ENCODE measurements at regions not wholly inside any gene's neighbourhood (a gene's known extent, or its start where the extent isn't known, plus 50 kb on each side); places are given as distances from the start of the nearest gene placed in this dataset.
"Not testable (repeated sequence)": the region's sequence is repeated elsewhere in the genome, so short reads cannot be mapped to it uniquely, and the experiment has no call there.

GRCh38 chr9:26643826-26644225, 248.8 kb downstream of the CAAP1 start:
- Histone ChIP-seq H3K4me3 (no peak overlapping the region), H3K27me3 (no peaks in the 10 kb centered on the region), H3K9me3 (no peaks in the 10 kb centered on the region), H3K36me3 (no peaks in the 10 kb centered on the region)
- no peak for DNase-seq

DNA sequence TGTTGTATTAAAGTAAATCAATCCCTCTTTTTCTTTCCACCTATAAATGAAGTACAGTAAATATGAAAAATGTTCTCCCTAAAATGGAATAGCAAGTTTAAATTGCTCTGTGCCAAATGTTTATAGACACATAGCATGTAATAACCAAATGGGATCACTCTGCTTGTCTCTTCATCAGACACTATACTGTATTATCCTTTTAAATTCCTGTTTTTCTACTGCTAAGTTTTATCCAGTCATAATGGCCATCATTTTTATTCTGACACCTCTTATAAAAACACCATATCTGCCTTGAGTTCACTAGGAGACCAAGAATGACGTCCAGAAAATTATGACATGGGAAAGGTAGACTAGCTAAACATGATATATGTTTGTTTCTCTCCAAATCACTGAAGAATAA, 252.8 kb downstream of the CAAP1 start:
- DNase-seq: no peak
- Histone ChIP-seq H3K27me3 (no peaks in the 10 kb centered on the region), H3K9me3 (no peaks in the 10 kb centered on the region), H3K4me3 (no peak overlapping the region), H3K36me3 (no peaks in the 10 kb centered on the region)

- DNase-seq: no peak
- Histone ChIP-seq H3K9me3 (no peaks in the 10 kb centered on the region), H3K36me3 (no peaks in the 10 kb centered on the region), H3K4me3 (no peak overlapping the region), H3K27me3 (no peaks in the 10 kb centered on the region)
Measured at GRCh38 chr9:26637101-26637500, 255.5 kb downstream of the CAAP1 start.

DNA sequence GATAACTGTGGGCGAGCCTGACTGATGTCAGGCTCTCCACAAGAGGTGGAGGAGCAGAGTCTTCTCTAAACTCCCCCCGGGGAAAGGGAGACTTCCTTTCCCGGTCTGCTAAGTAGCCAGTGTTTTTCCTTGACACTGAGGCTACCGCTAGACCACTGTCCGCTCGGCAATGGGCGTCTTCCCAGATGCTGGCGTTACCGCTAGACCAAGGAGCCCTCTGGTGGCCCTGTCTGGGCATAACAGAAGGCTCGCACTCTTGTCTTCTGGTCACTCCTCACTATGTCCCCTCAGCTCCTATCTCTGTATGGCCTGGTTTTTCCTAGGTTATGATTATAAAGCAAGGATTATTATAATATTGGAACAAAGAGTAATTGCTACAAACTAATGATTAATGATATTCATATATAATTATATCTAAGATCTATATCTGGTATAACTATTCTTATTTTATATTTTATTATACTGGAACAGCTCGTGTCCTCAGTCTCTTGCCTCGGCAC, 278.7 kb downstream of the CAAP1 start:
- not testable (repeated sequence) for H3K27me3 ChIP-seq, DNase-seq, H3K36me3 ChIP-seq, H3K4me3 ChIP-seq, H3K9me3 ChIP-seq

DNA sequence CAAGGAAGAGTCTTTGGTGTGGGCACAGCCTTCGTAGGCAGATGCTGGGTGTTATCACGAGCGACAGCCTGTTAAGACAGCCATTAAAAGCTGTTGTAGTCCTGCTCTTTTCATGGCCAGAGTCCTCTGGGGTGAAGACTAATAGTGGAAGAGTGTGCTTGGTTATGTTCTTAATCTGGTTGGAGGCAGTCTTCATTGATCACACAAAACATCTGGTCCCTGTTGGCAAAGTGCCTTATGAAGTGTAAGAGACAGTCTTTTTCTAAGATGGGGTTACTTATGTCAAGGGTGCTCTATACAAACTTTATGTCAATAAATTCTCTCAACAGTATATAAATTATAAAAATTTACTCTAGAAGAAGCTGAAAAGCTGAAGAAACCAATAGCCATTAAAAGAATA, 280.4 kb downstream of the CAAP1 start:
- H3K4me3 ChIP-seq: no peak overlapping the region
- H3K27me3 ChIP-seq: no peaks in the 10 kb centered on the region

DNA sequence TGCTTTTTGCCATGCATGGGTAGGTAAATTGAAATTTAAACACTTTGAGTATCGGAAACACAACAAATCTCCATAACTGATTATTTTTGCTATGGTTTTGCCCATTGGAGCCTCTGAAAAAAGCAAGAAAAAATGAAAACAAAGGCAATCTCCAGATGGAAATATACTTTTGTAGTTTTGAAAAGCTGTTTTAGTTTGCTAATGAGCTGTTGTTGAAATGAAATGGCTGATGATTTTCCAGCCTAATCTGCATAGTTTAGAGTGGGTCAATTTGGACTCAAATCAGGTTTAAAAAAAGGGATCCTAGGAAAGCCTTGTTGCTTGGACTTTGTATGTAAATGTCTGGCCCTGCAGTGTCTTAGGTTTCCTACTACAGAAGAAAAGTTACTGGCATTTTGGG, 285.8 kb downstream of the CAAP1 start:
- Histone ChIP-seq H3K9me3 (no peaks in the 10 kb centered on the region), H3K4me3 (no peak overlapping the region), H3K36me3 (no peaks in the 10 kb centered on the region), H3K27me3 (no peaks in the 10 kb centered on the region)
- no peak for DNase-seq

More for the DNA sequence above, 280.4 kb downstream of the CAAP1 start:
- Histone ChIP-seq H3K9me3 (no peaks in the 10 kb centered on the region), H3K36me3 (no peaks in the 10 kb centered on the region)
- no peak for DNase-seq

DNA sequence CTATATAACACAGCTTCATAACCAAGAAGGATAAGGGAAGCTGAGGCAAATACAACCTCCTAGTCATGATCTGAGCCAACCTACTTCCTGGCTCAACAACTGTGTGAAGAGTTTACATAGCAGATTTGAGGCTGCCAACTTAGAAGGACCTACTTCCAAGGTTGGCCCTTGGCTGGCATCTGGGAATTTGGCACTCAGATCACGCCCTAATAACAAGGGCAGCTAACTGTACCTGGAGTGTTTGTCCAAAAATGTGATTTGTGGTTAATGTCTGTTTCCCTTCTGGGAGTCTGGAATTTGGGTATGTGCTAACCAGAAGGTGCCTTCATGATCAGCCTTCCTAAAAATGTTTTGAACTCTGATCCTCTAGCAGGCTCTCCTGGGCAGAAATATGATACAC, 287.2 kb downstream of the CAAP1 start:
- no peaks in the 10 kb centered on the region for H3K36me3 ChIP-seq
- no peak overlapping the region for H3K4me3 ChIP-seq
- no peak for DNase-seq
- H3K9me3 ChIP-seq: no peaks in the 10 kb centered on the region
- no peaks in the 10 kb centered on the region for H3K27me3 ChIP-seq

DNA sequence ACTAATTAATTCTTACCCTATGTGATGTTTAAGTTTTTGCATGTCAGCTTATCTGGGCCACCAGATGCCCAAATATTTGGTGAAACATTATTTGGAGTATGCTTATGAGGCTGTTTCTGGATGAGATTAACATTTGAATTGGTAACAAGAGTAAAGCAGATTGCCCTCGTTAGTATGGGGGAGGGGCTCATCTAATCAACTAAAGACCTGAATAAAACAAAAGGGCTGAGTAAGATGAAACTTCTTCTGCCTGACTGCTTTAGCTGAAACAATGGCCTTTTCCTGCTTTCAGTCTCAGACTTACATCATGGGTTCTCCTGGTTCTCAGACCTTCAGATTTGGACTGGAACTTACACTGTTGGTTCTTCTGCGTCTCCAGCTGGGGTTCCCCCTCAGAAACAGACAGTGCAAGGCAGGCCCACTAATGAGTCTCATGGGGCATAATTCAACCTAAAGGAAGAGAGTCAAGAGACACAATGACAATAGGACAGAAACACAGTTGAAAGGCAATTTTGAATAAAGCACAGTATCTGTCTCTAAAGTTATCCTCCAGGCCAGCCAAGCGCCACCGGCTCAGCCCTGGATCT, 288.4 kb downstream of the CAAP1 start:
- Histone ChIP-seq H3K9me3 (no peaks in the 10 kb centered on the region), H3K36me3 (no peaks in the 10 kb centered on the region), H3K4me3 (no peak overlapping the region), H3K27me3 (no peaks in the 10 kb centered on the region)
- no peak for DNase-seq

DNA sequence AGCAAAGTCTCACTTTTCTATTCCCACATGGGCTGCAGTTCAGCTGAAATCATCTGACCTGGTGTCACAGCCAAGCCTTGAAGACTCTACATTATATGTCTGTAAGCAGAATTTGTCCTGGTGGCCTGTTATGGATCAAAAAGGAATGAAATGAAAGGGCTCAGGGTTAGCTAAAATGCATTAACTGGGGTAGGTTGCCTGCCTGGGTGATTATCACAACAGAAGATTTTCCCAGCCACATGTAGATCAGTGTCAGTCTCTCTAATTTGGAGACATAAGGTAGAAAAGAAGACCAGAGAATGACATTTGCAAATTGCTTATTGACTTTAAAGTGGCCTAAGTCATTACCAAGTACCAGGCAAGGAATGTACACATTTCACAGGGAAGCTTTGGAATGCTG, 289.0 kb downstream of the CAAP1 start:
- Histone ChIP-seq H3K9me3 (no peaks in the 10 kb centered on the region), H3K27me3 (no peaks in the 10 kb centered on the region), H3K36me3 (no peaks in the 10 kb centered on the region), H3K4me3 (no peak overlapping the region)
- no peak for DNase-seq

GRCh38 chr9:26597542-26598149, 295.0 kb downstream of the CAAP1 start:
- no peak overlapping the region for H3K4me3 ChIP-seq
- no peaks in the 10 kb centered on the region for H3K27me3 ChIP-seq

GRCh38 chr9:26579056-26579455, 313.5 kb downstream of the CAAP1 start:
- no peak for DNase-seq
- no peaks in the 10 kb centered on the region for H3K9me3 ChIP-seq
- no peak overlapping the region for H3K4me3 ChIP-seq
- H3K27me3 ChIP-seq: no peaks in the 10 kb centered on the region
- no peaks in the 10 kb centered on the region for H3K36me3 ChIP-seq

More at GRCh38 chr9:26597542-26598149, 295.0 kb downstream of the CAAP1 start:
- Histone ChIP-seq H3K36me3 (no peaks in the 10 kb centered on the region), H3K9me3 (no peaks in the 10 kb centered on the region)
- no peak for DNase-seq

- Histone ChIP-seq H3K4me3 (no peak overlapping the region), H3K27me3 (no peaks in the 10 kb centered on the region), H3K9me3 (no peaks in the 10 kb centered on the region), H3K36me3 (no peaks in the 10 kb centered on the region)
- no peak for DNase-seq
Measured at GRCh38 chr9:26574898-26575440, 317.6 kb downstream of the CAAP1 start.

DNA sequence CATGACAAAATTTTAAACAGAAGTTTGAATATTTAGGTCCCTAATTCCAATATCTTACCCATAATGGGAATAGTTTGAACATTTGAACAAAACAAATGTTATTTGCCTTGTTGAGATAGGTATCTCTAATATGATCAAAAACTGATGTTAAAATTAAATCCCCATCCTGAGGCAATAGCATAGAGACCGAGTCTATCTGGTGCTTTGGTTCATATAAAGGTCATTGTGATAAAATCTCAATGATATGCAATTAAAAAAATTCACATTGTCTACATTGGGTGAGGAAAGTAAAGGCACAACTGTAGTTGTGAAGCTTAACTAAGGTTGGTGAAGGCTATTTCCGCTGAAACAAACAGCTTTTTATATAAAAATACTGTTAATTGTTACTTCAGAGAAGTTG, 318.3 kb downstream of the CAAP1 start:
- no peak overlapping the region for H3K4me3 ChIP-seq
- H3K27me3 ChIP-seq: no peaks in the 10 kb centered on the region
- DNase-seq: no peak
- no peaks in the 10 kb centered on the region for H3K9me3 ChIP-seq
- H3K36me3 ChIP-seq: no peaks in the 10 kb centered on the region

GRCh38 chr9:26567976-26568375, 324.6 kb downstream of the CAAP1 start:
- no peaks in the 10 kb centered on the region for H3K27me3 ChIP-seq
- no peaks in the 10 kb centered on the region for H3K36me3 ChIP-seq
- no peak for DNase-seq
- no peaks in the 10 kb centered on the region for H3K9me3 ChIP-seq
- H3K4me3 ChIP-seq: no peak overlapping the region

DNA sequence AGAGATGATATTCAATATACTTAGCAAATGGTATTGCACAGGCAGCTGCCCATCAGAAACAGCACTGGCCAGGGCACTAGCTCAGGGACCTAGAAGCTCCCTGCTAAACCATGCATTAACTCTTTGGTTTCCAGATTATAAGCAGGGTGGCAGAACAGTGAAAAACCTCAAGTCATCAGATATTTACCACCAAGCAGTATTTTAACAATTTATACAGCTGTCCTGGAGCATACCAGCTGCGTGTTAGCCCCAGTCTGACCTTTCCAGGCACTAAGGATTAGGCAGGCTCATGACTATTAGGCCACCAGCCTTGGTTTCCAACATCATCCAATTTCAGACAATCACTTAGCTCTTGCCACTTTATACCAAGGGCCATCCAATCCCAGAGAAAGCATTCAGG, 326.5 kb downstream of the CAAP1 start:
- no peak for DNase-seq
- H3K9me3 ChIP-seq: no peaks in the 10 kb centered on the region

DNA sequence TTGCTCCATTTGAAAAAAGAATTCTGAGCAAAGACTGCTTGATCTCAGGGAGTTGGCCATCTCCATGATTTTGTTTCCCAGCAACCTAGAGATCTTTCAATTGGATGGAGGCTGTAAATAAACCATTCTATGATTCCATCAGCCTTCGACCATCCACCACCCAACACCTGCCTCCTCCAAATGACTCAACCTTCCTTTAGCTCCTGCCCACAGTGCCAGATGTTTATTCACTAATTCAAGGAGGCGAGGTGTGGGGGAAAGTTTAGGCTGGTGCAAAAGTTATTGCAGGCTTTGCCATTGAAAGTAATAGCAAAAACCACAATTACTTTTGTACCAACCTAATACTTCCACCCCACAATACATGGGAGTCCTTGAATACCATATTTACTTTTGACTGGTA, 327.5 kb downstream of the CAAP1 start:
- DNase-seq: no peak
- no peaks in the 10 kb centered on the region for H3K36me3 ChIP-seq

More for the DNA sequence above, 326.5 kb downstream of the CAAP1 start:
- H3K36me3 ChIP-seq: no peaks in the 10 kb centered on the region
- no peak overlapping the region for H3K4me3 ChIP-seq
- no peaks in the 10 kb centered on the region for H3K27me3 ChIP-seq

DNA sequence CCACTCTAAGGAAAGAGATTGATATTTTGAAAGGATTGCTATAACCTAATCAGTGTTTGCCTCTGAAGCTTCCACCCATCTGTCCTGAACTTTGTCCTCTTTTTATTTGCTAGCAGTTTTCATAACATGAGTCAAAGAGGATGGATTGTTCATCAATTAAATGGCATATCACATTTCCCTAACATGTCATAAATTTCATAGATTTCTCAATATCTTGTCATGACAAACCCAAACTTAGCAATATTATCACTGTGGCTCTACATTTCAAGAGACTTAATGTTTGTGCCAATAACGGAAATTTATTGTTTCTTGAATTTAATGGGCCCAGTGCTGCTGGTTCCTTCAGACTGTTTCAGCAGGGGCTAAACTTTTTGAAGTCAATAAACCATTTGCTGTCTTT, 330.3 kb downstream of the CAAP1 start:
- DNase-seq: no peak
- Histone ChIP-seq H3K4me3 (no peak overlapping the region), H3K9me3 (no peaks in the 10 kb centered on the region), H3K36me3 (no peaks in the 10 kb centered on the region), H3K27me3 (no peaks in the 10 kb centered on the region)

More for the DNA sequence above, 327.5 kb downstream of the CAAP1 start:
- Histone ChIP-seq H3K4me3 (no peak overlapping the region), H3K27me3 (no peaks in the 10 kb centered on the region), H3K9me3 (no peaks in the 10 kb centered on the region)

GRCh38 chr9:26561928-26562327, 330.7 kb downstream of the CAAP1 start:
- H3K4me3 ChIP-seq: no peak overlapping the region
- no peaks in the 10 kb centered on the region for H3K36me3 ChIP-seq
- DNase-seq: no peak
- no peaks in the 10 kb centered on the region for H3K27me3 ChIP-seq
- no peaks in the 10 kb centered on the region for H3K9me3 ChIP-seq
